GM19025 (cell line): ENCODE measurements at regions not wholly inside any gene's neighbourhood (a gene's known extent, or its start where the extent isn't known, plus 50 kb on each side); places are given as distances from the start of the nearest gene placed in this dataset.

Experiments
- ATAC-seq: cut with Tn5 transposase; IDR thresholded peaks from one replicate; pipeline ENCODE4 v1.9.1; 2021; ENCODE audit warnings: mild to moderate bottlenecking, low read depth, moderate library complexity; ENCODE audit not compliant: unreplicated experiment

DNA sequence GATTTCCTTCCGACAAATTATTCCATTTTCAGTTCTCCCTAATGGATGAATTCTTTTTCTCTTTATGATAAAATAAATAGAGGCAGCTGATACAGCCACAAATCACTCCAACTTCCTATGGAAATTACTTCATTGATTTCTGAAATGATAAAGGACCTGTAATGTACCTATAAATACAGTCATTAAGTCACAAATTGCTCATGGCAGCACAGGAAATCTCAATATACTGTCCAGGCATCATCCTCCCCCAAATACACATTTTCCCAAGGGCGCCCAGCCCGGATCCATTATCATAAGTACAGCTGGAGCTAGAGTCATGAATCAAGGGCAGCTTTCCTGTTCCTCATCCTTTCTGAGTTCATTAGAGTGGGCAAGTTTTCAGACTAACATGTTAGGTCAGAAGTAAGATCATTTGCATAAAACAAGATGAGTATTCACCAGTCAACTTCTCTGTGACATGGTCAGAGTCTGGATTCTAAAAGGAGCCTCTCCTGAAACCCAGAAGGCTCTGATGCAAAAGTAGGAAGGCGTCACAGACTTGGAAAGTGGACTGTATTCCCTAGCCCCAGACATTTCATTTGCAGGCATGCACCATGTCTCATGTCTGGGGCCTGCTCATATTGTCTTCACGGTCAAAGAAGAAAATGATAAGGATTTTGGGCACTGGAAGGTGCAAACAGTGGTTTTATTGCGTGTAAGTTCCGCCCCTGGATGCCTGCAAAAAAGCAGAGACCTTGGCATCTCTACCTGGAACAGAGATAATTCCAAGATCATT lies 383.2 kb downstream of the PLK2 start:
- ATAC-seq = no peak

DNA sequence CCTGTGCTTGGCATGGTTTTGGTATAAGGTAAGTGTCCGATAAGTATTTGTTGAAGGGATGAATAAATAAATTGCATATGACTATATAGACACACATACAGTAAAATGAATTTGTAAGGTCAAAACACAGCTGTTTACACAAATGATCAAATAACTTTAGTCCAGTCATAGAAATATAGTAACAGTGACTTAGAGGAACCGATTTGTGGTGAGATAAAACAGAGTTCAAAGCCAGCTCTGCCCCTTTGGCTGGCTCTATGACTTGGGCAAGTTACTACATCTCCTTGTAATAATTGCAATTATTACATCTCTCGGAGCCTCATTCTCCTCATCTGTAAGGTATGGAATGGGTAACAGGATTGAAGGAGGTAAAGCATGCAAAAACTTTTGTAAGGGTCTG lies 384.0 kb downstream of the PLK2 start:
- no peak for ATAC-seq

DNA sequence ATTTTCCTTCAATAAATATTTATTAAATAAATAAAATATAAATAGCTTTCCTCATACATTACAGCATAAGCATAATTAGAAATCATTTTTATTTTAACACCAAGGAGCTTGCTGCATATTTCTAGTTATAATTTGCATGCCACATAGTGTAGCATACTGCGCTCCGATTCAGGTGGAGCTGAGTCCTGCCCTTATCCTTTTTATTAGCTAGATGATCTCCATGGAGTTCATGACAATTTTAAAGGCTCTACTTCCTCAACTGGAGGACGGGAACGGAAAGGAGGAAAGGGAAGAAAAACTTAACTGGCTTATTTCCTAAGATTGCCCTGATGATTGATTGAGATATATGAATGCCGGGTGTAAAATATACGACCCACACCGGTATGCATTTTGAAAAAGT lies 385.2 kb downstream of the PLK2 start:
- no peak for ATAC-seq

DNA sequence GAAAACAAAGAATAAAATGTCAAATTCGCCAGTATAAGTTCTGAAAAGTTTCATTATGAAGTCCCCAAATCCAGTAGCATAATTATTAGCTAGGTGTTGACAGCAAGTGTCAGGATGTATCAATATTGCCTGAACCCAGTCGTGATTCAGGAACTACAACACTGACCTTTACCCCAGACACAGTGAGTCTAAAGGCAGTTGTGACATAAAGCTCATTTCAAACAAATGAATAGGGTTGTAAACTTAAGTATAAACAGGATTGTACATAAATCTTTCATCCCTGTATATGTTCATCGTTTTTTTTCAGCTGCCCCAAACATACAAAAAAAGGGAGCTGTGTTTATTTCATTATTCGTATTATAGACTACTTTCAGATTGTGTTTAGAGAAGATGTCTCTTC lies 385.7 kb downstream of the PLK2 start:
- no peak for ATAC-seq

DNA sequence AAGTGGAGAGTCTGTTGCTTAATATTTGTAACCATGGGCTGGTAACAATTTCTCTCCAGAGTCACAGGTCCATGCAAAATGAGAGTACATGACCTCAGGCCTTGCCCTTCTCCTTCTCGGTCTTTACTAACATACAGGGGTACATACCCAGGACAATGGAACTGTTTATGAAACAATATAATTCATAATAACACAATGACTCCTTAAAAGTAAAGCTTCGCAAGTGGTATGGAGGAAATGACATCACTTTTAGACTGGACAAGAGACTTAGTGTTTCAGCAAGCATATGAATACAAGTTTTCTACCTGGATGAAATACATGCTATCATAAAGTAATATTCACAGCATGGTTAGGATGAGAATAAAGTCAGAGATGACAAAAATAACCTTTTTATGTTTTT lies 386.6 kb downstream of the PLK2 start:
- ATAC-seq = no peak

DNA sequence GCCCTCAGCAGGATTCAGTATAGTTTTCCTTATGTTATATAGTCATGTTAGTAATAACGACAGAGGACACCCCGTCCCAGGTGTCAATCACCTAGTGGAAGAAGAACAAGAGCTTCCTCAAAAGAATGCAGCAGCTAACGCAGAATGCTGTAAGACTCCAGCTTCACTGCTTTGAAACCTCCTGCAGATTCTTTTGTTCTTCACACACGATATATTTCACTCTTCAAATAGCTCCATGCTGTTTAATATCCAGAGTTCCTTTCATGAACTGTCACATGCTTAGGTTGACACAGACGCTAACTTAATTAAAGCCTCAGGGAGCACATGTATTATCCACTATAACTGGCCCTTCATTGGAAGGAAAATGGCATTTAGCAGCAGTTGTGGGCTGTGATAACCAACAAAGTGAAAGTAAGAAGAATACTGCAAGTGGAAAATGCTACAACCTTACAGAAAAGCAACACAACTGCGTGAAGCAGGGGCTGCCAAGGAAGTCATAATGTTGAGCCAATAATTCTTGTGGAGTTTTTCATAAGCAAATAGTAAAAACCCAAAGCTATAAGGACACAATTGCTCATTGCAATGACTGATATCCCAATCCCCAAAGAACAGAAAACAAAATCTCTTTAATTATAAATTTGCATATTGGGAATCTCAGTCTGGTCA lies 387.5 kb downstream of the PLK2 start:
- no peak for ATAC-seq

DNA sequence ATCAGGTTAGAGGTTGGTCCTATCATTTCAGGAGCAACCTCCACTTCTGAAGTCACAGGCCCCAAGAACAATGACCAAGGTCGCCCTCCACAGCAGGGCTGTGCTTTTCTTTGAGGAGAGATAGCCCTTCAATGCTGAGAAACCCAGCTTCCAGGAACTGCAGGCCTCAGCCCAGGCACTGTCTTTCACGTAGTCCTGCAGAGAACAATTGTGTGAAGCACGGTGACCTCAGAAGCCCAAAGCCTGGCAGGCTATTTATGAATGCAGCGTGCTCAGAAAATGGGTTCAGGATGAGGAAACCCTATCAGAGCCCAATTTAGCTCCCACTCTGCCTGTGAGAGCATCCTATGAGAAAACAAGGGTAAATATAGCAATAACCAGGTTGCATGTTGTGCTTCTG lies 388.3 kb downstream of the PLK2 start:
- ATAC-seq = no peak

DNA sequence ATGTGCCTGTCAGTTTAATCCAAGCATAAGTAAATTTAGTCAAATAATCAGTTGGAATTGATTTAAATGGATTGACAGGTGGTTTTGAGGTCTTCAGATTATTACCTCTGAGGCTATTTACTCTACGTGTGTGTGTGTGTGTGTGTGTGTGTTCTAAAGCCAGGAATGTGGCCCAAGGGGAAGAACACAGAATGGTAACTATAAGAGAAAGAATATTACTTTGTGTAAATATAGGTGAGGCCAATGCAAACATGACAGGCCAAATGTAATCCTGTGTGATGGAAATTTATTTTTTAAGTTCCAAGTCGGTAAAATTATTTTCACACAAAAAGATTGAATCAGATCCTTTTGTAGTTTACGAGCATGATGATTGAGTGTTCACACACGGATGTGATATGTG lies 390.0 kb downstream of the PLK2 start:
- ATAC-seq = no peak

DNA sequence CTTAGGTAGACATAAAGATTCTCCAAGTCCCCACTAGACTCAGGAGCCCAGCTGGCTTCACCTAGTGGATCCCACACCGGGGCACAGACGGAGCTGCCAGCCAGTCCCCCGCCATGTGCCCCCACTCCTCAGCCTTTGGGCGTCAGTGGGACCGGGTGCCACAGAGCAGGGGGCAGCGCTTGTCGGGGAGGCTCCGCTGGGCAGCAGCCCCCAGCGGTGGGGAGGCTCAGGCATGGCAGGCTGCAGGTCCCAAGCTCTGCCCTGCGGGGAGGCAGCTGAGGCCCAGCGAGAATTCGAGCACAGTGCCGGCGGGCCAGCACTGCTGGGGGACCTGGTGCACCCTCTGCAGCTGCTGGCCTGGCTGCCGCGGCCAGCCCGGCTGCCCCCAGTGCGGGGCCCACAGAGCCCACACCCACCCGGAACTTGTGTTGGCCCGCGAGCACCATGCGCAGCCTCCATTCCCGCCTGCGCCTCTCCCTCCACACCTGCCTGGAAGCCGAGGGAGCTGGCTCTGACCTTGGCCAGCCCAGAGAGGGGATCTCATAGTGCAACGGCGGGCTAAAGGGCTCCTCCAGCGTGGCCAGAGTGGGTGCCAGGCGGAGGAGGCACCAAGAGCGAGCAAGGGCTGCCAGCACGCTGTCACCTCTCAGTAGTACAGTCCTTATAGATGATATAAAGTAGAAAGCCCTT lies 390.7 kb downstream of the PLK2 start:
- ATAC-seq = no peak

DNA sequence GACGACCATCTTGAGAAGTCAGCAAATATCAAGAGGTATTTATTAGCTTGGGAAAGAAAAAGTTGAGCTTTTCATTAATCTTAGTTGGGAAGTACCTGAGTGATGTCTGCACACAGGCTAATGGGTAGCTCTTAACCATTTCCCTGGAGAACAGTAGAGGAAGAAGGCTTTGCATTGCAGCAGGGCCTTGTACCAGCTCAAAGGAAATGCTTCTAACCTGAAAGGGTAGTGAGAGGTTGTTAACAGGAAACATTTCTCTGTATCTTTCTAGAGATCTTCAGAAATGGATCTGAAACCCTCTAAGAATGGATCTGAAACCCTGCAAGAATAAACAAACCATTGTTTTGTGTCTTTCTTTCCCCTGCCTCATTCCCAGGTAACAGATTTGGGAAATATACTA lies 393.3 kb downstream of the PLK2 start:
- ATAC-seq = peak; percentile 58

DNA sequence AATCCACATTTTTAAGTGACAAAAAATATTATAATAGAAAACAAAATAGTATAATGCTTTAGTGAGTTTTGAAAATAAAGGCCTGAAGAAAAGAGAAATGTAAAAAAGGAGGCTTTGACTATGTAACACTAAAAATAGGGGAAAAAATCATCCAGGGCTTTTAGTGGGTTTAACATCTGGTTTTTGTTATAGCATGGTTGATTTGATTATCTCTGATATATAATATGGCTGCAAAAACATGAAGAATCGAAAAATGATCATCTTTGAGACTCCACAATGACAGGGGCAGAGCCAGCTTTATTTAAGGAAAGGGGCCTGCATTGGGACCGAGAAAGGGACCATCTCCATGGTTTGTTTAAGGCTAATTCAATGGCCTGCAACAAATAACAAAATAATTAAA lies 393.8 kb downstream of the PLK2 start:
- ATAC-seq = no peak

DNA sequence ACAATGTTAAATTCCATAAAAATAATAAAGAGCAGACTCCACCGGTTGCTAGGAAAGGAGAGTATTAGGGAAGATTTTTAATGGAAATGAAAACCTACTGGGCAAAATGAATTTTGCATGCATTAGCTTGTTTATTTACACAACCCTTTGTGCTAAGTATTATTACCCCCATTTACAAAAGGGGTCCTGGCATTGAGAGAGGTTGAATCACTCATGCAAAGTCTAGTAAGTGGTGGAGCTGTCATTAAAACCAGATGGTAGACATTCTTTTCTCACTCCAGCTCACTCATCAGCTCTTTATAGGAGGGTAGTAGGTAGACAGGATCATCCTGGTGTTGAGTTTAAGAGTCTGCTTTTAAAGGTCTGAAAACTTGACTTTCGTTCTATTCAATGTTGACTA lies 395.1 kb downstream of the PLK2 start:
- ATAC-seq = no peak

DNA sequence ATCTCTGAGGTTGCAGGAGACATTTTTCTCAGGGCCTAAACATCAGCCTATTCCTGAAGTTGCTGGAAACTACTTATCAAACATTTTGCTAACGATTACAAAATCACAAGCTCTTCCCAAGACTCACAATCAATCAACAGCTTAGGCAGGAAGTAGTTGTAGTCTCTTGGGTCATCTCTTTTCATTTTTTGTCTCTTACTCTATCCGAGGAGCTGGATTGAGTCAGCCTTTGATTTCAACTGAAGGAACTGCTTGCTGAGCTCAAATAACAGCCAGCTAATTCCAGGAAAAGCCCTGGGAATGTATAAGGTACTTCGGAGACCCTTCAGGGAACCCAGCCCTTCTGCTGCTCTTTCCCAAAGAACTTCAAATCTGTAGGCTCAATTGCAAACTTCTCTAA lies 398.9 kb downstream of the PLK2 start:
- no peak for ATAC-seq

DNA sequence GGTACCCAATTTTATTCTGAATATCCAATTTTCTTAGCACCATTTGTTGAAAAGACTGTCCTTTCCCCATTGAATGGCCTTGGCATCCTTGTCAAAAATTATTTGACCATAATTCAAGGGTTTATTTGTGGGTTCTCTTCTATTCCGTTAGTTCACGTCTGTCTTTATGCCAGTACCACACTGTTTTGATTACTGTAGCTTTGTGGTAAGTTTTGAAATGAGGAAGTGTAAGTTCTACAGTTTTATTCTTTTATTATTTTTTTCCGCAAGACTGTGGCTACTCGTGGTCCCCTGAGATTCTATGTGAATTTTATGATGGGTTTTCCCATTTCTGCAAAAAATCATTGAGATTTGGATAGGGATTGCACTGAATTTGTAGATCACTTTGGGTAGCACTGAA lies 402.6 kb downstream of the PLK2 start:
- no peak for ATAC-seq

DNA sequence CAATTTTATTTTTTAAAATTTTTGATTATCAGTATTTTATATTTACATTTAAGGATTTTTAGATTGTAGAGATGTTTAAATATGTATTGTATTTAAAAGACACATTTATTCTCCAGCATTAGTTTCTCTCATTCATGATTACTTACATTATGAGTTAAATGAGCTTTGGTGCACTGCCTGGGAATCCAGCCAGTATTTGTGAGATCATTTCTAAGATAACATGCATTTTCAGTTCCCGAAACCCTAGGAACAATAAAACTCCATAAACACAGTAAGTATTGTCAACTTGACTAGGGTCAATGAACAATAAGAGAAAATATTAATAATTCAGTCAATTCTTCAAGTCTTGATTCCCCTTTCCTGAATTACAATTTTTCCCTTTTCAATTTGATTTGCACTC lies 403.3 kb downstream of the PLK2 start:
- ATAC-seq = no peak

DNA sequence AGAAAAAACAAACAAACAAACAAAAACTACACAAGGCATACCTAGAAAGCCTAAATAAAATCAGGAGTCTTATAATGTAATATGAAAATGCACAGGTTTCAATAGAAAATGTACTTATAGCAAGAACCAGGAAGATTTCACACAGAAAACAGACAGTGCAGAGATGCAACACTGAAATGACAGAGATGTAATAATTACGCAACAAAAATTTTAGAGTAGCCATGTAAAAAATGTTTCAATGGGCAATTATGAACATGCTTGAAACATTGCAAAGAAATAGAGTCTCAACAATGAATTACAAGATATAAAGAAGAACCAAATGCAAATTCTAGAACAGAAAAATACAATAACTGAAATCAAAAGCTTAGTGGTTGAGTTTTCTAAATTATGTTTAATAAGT lies 405.9 kb downstream of the PLK2 start:
- ATAC-seq = no peak

DNA sequence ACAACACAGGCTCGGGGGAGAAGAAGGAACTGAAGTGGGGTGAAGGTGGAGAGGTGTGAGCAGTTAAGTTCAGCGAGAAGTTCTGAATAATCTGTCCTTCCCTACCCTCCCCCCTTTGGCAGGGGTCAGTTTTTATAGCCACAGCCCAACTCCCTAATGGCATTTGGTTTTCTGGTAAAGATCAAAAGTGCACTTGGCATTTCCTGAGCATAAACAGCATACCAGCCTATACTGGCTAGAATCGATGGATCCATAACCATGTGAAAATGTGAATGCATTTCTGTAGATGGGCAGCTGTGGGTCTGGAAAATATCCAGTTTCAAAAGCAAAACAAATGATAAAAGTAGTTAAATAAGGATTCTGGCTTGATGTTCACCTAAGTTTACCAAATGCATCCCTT lies 410.9 kb downstream of the PLK2 start:
- no peak for ATAC-seq

DNA sequence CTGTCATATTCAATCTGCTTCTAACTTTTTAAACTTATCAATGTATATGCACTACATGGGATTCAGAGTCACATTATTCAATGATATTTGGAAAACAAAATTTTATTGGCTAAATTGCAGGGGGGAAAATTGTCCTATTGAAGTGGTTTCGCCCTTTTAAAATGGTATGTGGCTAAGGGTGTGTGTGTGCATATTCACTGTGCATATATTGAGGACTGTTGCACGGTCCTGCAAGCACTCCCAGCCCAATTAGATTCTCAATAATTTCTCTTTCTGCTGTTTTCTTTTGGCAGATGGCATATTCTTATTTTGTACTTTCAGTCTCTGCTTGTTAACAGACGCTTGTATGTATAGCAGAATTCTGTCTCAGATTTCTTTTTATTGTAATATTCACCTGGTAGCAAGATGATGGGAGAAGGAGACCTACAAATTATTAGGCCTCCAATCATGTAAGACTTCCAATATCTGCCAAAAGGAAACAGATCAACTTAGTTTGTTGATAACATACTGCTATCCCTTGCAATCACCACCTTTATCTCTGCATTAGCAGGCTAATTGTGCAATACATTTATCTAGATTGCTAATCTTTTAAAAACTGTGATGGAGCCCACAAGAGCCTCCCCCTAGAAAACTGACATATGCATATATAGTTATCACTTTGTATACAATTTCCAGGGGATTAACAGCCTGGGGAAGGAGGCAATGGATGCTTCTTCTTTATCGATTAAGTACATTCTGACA lies 411.5 kb downstream of the PLK2 start:
- ATAC-seq = no peak

DNA sequence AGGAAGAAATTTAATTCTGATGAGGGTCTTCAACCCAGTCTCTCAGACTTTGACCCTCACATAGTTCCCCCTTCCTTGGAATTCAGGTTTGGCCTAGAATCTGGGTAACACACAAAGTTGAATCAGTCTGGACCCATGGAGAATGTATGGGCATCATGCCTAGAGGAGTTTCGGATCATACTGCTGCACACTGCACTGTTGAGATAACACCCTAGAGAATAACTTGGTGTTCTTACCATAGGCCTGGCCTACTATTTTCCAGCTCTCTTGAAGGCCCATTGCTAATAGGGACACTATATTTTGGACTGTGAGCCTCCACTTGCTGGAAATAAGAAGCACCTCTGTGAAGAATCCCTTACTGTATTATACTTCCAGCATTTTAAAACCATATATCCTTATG lies 413.5 kb downstream of the PLK2 start:
- ATAC-seq = no peak

DNA sequence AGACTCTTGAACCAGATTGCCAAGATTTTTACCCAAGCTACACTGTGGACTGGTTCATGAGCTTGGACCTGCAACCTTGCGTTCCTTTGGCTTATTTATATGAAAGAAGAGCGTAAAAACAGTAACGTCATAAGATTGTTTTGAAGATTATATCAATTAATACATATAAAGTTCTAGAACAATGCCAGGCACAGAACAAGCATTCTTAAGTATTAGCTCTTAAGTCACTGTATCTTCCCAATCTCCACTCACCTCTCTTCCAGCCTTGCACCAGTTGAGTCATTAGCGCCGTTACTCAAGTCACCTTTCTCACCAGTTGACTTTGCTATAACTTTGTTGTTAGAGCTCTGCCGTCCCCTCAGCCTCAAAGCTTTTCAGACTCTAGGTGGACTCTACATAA lies 415.7 kb downstream of the PLK2 start:
- no peak for ATAC-seq
